ENCODE measurements at regions not wholly inside any gene's neighbourhood (a gene's known extent, or its start where the extent isn't known, plus 50 kb on each side); places are given as distances from the start of the nearest gene placed in this dataset.

DNA sequence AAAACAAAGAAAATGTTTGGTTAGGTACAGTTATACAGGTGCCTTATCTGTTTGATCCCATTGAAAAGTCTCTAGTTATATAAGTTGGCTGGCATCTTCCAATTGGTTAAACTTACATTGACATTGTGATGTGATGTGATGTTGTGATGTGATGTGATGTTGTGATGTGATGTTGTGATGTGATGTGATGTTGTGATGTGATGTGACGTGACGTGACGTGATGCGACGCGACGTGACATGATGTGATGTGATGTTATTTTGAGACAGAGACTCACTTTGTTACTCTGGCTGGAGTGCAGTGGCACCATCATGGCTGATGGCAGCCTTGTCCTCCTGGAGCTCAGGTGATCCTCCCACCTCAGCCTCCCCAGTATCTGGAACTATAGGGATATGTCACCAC lies 507.6 kb downstream of the HAO1 start:
- no peak for DNase-seq

DNA sequence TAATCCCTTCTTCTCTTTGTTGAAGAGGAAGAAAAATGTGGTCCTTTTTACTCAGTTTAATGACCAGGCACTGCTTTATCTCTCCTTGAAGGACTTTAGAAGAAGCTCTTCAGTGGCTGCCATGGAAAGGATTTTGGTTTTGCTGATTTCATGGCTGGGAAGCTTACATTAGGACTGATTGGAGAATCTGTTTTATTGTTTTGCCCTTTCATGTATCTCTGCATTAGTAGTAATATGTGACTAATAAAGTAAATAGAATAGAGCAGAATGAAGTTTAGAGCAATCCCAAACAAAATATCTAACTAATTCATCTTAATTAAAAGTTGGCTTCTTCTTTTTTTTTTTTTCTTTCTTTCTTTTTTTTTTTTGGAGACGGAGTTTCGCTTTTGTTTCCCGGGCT lies 502.9 kb downstream of the HAO1 start:
- no peak for DNase-seq

DNA sequence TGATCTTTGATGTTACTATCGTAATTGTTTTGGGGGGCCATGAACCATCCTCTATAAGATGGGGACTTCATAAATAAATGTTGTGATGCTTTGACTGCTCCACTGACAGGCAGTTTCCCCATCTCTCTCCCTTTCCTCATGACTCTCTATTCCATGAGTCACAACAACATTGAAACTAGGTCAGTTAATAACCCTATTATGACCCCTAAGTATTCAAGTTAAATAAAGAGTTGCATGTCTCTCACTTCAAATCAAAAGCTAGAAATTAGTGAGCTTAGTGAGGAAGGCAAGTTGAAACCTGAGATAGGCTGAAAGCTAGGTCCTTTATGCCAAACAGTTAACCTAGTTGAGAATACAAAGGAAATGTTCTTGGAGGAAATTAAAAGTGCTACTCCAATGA lies 491.0 kb downstream of the HAO1 start:
- no peak for DNase-seq

DNA sequence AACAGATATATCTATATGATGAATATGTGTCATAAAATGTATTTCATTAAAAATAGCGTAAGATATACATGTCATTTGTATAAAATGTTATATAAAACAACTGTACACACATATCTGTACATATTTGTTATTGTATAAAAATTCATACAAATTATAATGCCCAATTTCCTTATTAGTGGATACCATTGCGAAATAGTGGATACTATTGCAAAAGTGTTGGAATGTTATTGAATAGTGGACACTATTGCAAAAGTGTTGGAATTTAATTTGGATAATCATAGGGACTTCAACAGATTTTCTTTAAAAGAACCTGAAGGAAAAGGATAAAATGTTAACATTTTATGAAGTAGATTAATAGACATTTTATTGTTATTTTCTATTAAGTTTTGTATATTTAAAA lies 487.4 kb downstream of the HAO1 start:
- no peak for DNase-seq

DNA sequence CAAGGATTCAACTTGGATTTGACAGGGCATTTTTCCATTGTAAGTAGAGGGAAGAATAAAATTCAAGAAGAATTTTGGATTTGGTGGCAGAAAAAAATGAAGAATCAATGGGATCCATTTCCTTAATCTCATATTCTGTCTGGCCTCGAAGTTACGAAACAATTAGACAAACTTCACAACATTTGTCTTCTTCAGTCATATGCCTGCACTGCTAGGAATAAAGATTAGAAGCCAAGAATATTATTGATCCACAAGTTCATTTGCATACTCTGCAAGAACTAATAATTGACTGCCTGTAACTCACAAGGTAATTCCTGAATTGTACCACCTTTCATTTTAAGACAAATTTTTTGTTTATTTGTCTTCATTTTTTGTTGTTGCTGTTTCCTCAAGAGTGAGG lies 486.2 kb downstream of the HAO1 start:
- DNase-seq: no peak

DNA sequence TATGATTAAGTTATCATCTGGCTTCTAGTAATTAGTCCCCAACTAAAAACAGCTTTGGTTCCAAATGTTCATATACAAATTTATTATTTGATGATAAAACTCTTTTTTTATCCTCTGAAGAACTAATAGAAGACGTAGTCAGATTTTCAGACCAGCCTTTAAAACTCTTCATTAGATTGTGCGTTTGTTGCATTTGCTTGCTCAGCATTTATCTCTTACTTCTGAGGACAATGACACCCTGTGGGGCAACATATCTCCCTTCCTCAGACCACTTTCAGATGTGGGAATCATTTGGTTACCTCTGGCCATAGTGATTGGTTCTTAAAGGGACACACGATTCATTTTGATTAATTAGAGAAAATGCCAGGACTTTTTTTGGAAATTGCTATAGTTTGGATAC lies 481.8 kb downstream of the HAO1 start:
- DNase-seq: no peak

DNA sequence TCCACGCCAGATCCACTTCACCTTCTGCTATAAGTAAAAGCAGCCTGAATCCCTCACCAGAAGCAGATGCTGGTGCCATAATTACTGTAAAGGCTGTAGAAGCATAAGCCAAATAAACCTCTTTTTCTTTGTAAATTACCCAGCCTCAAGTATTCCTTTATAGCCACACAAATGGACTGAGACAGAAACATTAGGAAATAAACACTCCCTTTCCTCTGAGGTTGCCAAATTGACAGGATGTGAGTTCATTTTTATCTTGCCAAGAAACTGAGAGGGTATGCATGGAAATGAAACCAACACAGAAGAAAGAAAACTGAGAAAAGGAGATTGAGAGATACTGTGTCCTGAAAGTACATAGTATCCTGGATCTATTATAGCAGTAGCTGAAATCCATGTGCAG lies 481.2 kb downstream of the HAO1 start:
- no peak for DNase-seq

DNA sequence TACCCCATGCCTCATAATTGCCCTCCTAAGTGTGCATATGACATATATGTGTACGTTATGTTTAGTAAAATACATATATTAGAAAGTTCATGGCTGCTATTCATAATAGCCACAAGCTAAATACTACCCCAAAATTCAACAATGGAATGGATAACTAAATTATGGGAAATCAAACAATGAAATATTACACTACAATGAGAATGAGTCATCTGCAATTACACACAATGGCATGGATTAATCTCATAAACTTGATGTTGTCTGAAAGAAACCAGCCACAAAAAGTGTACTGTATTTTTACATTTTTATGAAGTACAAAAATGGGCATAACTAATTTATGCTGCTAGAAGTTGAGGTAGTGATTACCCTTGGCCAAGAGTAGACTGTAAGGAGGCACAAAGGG lies 477.0 kb downstream of the HAO1 start:
- DNase-seq: no peak

DNA sequence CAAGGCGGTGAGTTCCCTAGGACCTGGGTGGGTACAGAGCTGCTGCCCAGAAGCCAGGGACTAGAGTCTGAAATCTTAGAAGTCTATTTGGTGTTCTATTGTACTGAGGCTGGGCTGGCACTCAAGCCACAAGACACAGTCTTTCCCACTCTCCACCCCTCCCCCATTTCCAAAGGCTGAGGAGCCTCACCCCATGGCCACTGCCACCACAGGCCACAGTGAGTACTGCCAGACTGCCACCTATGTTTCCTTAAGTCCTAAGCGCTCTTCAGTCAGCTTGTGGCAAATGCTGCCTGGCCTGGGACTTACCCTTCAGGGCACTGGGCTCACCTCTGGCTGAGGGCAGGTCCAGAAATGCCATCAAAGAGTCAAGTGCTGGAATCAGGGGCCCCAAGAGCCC lies 469.3 kb downstream of the HAO1 start:
- DNase-seq: no peak

DNA sequence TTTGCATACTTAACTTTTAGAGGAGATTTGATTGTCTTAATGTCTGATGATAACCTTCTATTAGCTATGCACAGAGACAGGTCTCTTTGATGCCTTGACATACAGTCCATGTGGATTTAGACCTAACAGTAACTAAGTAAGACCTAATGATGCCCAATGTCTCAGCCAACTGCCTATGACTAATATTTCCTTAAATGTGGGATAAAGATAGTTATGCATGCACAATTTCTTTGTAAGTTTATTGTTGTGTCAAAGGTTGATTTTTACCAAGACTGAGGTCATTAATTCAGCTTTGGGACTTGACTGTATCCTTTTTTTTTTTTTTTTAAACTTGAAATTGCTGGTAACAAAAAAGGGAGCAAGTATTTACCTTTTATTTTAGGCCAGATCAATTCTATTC lies 450.0 kb downstream of the HAO1 start:
- DNase-seq: no peak

DNA sequence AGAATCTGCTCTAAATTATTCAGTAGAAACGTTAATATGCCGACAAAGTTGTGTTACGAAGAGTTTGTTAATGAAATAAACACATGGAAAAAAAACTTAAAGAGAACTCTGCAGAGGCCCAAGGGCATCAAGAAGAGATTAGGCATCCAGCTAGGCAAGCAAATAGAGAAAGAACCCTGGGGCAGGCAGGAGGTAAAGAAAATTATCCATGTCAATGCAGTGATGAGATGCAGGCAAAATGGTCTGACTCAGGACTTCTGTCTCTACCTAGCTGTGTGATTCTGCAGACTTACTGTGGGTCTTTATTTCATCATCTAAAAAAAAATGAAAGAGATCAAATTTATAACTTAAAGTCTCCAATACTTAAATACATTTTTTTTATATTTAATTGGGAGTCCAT lies 448.0 kb downstream of the HAO1 start:
- DNase-seq: no peak

DNA sequence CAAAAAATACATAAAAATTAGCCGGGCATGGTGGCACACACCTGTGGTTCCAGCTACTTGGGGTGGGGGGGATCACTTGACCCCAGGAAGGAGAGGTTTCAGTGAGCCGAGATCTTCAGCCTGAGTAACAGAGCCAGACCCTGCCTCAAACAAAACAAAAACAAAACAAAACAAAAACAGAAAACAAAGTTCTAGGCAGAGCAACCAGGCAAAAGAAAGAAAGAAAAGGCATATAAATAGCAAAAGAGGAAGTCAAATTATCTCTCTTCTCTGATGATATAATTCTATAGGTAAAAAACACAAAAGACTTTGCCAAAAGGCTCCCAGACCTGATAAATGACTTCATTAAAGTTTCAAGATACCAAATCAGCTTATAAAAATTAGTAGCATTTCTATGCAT lies 446.9 kb downstream of the HAO1 start:
- no peak for DNase-seq

DNA sequence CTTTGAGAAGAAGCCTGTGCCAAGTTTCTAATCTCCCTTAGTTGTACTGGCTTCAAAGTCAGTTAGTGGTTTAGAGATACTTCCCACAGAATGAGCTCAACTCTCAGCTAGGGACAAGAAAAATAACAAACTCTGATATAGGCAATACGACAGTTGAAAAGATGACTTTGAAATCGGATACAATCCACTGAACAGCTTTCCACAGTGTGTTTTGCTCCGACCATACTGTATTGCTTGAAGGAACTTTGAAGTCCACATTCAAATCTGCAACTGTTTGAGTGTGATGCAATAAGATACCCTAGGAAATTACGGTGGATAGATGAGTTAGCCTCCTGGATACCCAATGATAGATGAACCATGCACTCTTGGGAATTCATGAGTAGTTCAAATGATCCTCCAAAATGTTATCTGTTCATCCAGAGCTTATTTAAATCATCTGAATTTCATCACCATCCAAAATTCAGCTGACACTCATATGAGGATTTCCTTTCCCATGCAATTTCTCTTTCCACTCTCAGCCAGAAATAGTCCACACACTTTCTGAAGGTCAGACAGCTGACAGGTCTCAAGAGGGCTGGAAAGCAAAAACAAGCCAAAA lies 443.8 kb downstream of the HAO1 start:
- DNase-seq: no peak

DNA sequence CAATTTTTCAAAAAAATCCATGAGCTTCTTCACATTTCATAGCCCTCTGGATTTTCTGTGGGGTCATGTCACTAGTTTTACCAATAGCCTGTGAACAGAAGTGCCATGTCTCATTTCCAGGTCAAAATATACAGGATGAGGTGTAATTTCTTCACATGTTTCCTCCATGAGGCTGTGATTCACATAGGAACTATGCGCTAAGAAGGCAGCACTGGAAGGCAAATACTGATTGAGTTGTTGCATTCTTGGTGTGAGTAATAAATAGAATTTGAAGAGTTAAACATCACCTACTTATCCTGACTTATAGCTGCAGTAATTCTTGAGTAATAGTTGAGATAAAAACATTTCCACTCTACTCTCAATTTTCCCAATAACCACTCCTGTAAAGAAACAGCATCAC lies 442.3 kb downstream of the HAO1 start:
- no peak for DNase-seq

DNA sequence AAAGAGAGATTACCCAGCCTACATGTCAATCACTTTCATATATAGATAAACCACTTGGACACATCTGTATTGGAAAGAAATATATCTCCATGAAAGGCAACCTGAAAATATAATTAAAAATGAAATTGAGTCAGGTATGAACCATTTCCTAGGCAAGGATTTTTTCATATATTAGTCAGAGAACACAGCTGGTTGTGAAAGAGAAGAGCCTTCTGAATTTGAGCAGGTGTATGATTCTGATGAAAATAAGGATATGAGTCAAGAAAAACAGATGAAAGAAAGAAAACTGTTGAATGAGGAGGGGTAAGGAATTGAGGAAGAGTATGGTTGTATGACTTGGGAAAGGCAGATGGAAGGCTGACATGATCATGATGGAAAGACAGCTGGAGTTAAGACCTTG lies 441.1 kb downstream of the HAO1 start:
- no peak for DNase-seq

DNA sequence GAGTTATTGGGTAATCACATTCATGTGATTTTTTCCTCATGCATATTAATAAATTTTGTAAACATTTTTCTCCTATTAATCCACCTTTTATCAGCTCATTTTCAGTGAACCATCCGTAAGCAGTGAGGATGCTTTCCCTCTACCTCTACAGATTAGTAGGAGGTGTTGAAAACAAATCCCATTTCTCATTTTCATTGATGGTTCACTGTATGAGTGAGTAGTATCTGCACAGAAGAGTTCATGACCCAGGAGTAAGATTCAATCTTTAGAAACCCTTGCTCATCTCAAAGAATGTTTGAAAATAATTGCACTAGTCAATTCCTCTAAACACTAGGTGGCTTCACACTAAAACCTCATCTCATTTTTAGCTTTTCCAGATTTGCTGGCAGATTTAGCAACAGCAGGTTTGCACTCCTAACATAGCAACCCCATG lies 440.0 kb downstream of the HAO1 start:
- no peak for DNase-seq

DNA sequence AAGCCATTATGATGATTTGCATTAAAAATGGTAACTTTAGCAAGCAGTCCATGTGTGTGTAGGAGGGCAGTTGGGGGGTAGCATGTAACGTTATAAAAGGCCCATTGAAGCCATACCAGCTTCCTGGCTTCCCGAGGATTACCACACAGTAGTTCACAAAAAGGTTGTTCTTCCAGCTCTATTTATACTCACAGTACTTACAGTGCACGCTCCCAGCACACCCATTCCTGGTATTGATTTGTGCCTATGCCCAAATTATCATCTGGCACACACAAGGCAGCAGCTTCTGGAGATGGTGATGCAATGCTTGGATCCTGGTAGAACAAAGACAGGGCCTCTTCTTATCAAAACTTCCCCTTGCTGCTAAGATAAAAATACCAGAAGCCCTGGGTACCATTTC lies 436.8 kb downstream of the HAO1 start:
- DNase-seq: no peak

DNA sequence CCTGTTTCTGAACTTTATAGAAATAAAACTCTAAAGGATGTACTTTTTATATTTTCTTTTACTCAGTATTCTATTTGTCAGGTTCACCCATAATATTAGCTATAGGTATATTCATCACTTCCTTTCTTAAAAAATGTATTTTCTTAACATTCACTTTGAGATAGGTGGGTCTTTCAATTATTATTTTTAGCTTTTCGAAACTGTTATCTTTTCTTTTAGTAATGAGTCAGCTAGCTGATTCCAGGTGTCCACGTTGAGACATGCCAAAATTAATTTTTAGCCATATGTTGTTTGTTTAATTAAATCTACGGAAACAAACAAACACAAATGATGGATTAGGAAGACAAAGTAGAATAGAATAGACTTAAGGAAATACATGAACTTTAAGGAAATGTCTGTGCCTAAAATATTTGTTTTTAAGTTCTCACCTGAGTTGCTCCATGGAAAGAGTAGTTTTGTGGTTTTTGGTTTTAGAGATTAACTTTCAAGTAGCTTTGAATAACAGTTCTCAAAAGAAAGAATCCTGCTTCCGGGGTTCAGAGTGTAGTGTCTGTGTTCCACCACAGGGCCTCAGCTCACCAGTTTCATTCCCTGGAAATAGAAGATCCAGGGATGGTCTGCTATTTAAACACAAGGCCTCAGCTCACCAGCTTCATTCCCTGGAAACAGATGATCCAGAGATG lies 435.0 kb downstream of the HAO1 start:
- DNase-seq: no peak

DNA sequence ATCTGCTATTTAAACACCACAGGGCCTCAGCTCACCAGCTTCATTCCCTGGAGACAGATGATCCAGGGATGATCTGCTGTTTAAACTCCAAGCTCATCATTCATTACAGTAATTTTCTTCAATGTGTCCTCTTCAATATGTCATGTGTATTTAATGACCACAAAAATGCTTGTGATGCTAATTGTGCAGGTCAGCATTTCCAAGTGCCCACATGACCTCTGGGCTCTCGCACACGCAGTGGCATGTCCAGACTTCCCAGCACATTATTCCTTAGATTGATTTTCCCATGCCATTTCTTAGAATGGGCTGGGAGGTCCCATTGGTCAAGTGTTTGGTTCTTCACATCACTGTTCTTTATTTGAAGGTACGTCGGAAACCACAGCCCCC lies 434.4 kb downstream of the HAO1 start:
- DNase-seq: no peak

DNA sequence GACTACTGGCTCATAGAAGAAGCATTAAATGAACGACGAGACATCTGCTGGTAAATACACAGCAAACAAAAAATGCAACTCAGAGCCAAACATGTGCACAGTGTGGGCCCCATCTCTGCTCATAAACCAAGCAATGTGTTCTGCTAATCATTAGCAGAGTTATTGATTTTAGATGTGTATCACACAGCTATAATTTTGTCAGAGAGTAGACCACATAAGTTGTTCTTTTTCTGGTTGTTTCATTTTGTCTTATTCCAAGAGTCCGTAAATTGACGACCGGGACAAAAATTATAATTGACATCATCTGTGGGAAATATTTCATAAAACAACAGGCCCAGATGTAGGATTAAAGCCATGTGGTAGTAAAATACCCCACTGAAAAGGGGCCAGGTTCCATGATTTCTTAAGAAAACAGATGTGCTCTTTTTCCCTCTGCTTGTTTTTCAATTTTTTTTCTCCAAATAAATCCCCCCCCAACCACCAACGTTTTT lies 423.6 kb downstream of the HAO1 start:
- DNase-seq: no peak

DNA sequence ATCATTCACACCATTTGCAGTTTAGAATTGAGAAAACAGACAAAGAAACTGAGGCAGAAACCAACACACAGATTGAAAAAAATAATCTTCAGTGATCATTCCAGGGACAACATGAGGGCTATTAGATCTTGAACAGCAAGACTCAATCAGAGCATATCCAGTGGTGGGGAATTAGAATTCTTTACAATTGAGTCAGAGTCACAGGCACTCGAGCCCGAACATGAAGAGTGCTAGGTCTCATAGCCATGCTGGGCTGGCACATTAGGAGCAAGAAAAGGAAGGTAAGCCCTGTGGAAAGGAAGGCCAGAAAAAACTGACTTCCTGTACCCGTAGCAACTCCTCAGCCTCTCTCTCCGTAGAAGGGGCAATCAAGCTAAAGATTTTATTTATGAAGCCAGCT lies 419.9 kb downstream of the HAO1 start:
- no peak for DNase-seq

DNA sequence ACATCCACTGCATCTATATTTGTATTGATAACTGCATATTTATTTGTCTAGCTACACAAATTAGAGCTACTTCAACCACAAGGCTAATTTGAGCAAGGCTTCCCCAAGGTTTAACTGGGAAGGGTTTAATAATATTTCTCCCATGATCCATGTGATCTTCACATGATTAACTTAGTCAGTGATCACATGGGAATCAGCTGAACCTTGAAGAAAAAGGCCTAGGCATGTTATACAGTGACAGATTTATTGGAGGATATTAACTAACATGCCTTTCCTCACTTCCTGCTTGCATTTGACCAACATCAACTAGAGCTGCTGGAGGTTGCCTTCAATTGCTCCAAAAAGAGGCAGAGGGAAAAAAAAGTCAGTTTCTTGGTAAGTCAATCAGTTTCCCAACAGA lies 417.0 kb downstream of the HAO1 start:
- no peak for DNase-seq

DNA sequence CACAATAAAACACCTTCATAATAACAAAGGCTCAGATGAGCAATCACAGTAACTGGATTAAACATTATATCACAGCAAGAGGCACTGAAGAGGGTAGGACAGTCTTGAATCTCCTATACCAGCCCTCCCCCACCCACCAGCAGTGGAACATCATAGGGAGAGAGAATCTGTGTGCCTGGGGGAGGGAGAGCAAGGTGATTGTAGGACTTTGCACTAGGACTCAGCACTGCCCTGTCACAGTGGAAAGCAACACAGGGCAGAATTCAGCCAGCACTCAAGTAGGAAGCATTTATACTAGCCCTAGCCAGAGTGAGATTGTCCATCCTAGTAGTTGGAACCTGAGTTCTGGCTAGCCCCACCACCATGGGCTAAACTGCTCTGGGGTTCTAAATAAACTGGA lies 400.2 kb downstream of the HAO1 start:
- DNase-seq: no peak

DNA sequence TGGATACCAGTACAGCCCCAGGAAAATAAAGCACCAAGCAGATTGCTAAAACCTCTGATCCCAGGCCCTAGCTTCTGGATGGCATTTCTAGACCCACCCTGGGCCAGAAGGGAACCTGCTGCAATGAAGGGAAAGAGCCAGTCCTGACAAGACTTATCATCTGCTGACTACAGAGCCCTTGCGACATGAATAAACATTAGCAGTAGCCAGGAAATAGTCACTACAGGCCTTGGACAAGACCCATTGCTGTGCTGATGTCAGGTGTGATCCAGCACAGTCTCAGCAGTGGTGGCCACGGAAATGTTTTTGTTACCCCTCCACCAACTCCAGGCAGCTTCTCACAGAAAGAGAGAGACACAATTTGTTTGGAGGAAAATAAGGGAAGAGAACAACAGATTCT lies 399.3 kb downstream of the HAO1 start:
- DNase-seq: no peak

DNA sequence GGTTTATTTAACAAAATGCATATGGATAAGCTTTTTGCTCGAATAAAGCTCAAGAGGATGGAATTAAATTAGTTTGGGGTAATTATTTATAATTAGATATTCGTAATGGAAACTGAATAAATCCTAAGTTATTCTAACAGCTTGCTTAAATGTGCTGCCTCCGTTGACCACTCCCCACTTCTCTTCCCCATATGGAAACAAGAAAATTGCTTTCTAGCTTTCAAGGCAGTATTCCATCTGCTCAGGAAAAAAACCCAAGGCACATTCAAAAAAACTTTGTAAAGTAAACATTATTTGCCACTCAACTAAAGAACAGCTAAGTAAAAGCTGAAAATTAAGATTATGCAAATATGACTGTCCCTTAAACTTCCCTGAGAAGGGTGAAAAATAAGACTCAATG lies 369.2 kb downstream of the HAO1 start:
- DNase-seq: no peak

Measured in NCI-H748 treated with DMSO at 0.1 percent for 48 hours (cell line).